HG02623 (cell line): ENCODE measurements at regions not wholly inside any gene's neighbourhood (a gene's known extent, or its start where the extent isn't known, plus 50 kb on each side); places are given as distances from the start of the nearest gene placed in this dataset.
A peak's percentile ranks its signal among the peaks of the same experiment; 100 is the strongest.

Source experiments
- ATAC-seq: cut with Tn5 transposase; IDR thresholded peaks from one replicate; pipeline ENCODE4 v1.9.1; 2021; ENCODE audit warnings: moderate library complexity; ENCODE audit not compliant: unreplicated experiment

- no peak for ATAC-seq
Measured at GRCh38 chr1:50358962-50359361, 64.3 kb downstream of the DMRTA2 start.

GRCh38 chr1:50357186-50357585 is 66.1 kb downstream of the DMRTA2 start:
- ATAC-seq, result no peak

GRCh38 chr1:50354813-50355212 is 68.4 kb downstream of the DMRTA2 start:
- ATAC-seq, result no peak

GRCh38 chr1:50352428-50352827 is 70.8 kb downstream of the DMRTA2 start:
- ATAC-seq, result no peak

GRCh38 chr1:50350868-50351267 is 72.4 kb downstream of the DMRTA2 start:
- ATAC-seq, result no peak

- ATAC-seq, result no peak
Measured at GRCh38 chr1:50350421-50350820, 72.8 kb downstream of the DMRTA2 start.

GRCh38 chr1:50349242-50349565 is 74.0 kb downstream of the DMRTA2 start:
- no peak for ATAC-seq

- ATAC-seq, result peak; percentile 70
Measured at GRCh38 chr1:50348449-50349241, 74.6 kb downstream of the DMRTA2 start.

GRCh38 chr1:50347933-50348332 is 75.3 kb downstream of the DMRTA2 start:
- no peak for ATAC-seq

GRCh38 chr1:50346621-50347020 is 76.6 kb downstream of the DMRTA2 start:
- ATAC-seq, result no peak

GRCh38 chr1:50343323-50343722 is 79.9 kb downstream of the DMRTA2 start:
- ATAC-seq, result no peak

- no peak for ATAC-seq
Measured at GRCh38 chr1:50342525-50342924, 80.7 kb downstream of the DMRTA2 start.

- ATAC-seq, result no peak
Measured at GRCh38 chr1:50335036-50335435, 88.2 kb downstream of the DMRTA2 start.

- ATAC-seq, result peak; percentile 78
Measured at GRCh38 chr1:50333595-50333974, 89.7 kb downstream of the DMRTA2 start.

GRCh38 chr1:50332941-50333594 is 90.2 kb downstream of the DMRTA2 start:
- peak; percentile 58 for ATAC-seq

- no peak for ATAC-seq
Measured at GRCh38 chr1:50329332-50329932, 93.8 kb downstream of the DMRTA2 start.

- no peak for ATAC-seq
Measured at GRCh38 chr1:50328552-50328951, 94.7 kb downstream of the DMRTA2 start.

- no peak for ATAC-seq
Measured at GRCh38 chr1:50326026-50326425, 97.2 kb downstream of the DMRTA2 start.

- ATAC-seq, result no peak
Measured at GRCh38 chr1:50322579-50322978, 100.7 kb downstream of the DMRTA2 start.

GRCh38 chr1:50318428-50318827 is 104.8 kb downstream of the DMRTA2 start:
- ATAC-seq, result no peak

- ATAC-seq, result no peak
Measured at GRCh38 chr1:50308878-50309277, 114.4 kb downstream of the DMRTA2 start.

GRCh38 chr1:50305808-50306207 is 117.4 kb downstream of the DMRTA2 start:
- ATAC-seq, result no peak
